IMR-90 (cell line): ENCODE measurements at regions not wholly inside any gene's neighbourhood (a gene's known extent, or its start where the extent isn't known, plus 50 kb on each side); places are given as distances from the start of the nearest gene placed in this dataset.
A peak's percentile ranks its signal among the peaks of the same experiment; 100 is the strongest.

Experiments used
- ATAC-seq: fragments of 200-7000 bp; cut with Tn5 transposase; 2 replicates; pipeline ENCODE4 v1.9.1; 2020; ENCODE audit warnings: low read depth, mild to moderate bottlenecking, moderate library complexity
- BruUV-seq: library from RNA; stranded (reverse); fragments of 400-500 nt; replicated peaks from 2 replicates; lab custom pipeline; 2021; lab: Mats Ljungman, UMichigan
- CTCF ChIA-PET: fragments of 300-600 bp; formaldehyde crosslinking; extraction: SDS; loops from one replicate; lab custom pipeline; 2021; ENCODE audit warnings: antibody characterized with exemption; lab: Yijun Ruan, JAX
- POLR2A ChIA-PET: fragments of 300-600 bp; sonication (Branson Sonifier 250); formaldehyde crosslinking; loops from one replicate; lab custom pipeline; 2022; ENCODE audit warnings: antibody characterized with exemption; ENCODE audit not compliant: unreplicated experiment; lab: Charles Lee
- DNase-seq: peaks from one replicate; pipeline ENCODE4 v3.0.0; 2013
- H2AFZ ChIP-seq: replicated peaks from 2 replicates; pipeline ENCODE3; 2013; ENCODE audit warnings: low read length, mild to moderate bottlenecking; ENCODE audit not compliant: poor library complexity
- H2AK5ac ChIP-seq: 2 replicates; pipeline ENCODE4 v1.6.1; 2013; ENCODE audit warnings: low read depth, low read length, inconsistent platforms
- H2AK9ac ChIP-seq: replicated peaks from 2 replicates; pipeline ENCODE3; 2013; ENCODE audit warnings: mild to moderate bottlenecking, low read depth, low read length, moderate library complexity; ENCODE audit not compliant: poor library complexity
- H2BK120ac ChIP-seq: 2 replicates; pipeline ENCODE4 v1.6.1; 2013; ENCODE audit warnings: low read depth, low read length, inconsistent platforms
- H2BK15ac ChIP-seq: 3 replicates; pipeline ENCODE4 v1.6.1; 2013; ENCODE audit warnings: low read depth, low read length, inconsistent platforms
- H2BK20ac ChIP-seq: 2 replicates; pipeline ENCODE4 v1.6.1; 2013; ENCODE audit warnings: low read depth, mild to moderate bottlenecking, inconsistent platforms, low read length, moderate library complexity
- H2BK5ac ChIP-seq: 2 replicates; pipeline ENCODE4 v1.6.1; 2013; ENCODE audit warnings: mild to moderate bottlenecking, low read depth, low read length, inconsistent platforms; ENCODE audit not compliant: poor library complexity, severe bottlenecking
- H3K14ac ChIP-seq: replicated peaks from 2 replicates; pipeline ENCODE4 v1.6.1; 2013; ENCODE audit warnings: low read depth, low read length, inconsistent platforms
- H3K18ac ChIP-seq: 2 replicates; pipeline ENCODE4 v1.6.1; 2013; ENCODE audit warnings: low read depth, low read length, control low read depth
- H3K23ac ChIP-seq: 2 replicates; pipeline ENCODE4 v1.6.1; 2013; ENCODE audit warnings: low read depth, low read length, inconsistent platforms
- H3K27ac ChIP-seq: 2 replicates; pipeline ENCODE4 v1.5.1; 2013; ENCODE audit warnings: mild to moderate bottlenecking, control low read depth, low read length; ENCODE audit not compliant: insufficient read depth
- H3K27me3 ChIP-seq: 2 replicates; pipeline ENCODE4 v1.6.1; 2013; ENCODE audit warnings: low read length; ENCODE audit not compliant: control insufficient read depth, insufficient read depth
- H3K36me3 ChIP-seq: 2 replicates; pipeline ENCODE4 v1.6.1; 2013; ENCODE audit warnings: low read length, mixed read lengths; ENCODE audit not compliant: control insufficient read depth, insufficient read depth
- H3K4ac ChIP-seq: 2 replicates; pipeline ENCODE4 v1.6.1; 2013; ENCODE audit warnings: low read depth, low read length, inconsistent platforms
- H3K4me1 ChIP-seq: 2 replicates; pipeline ENCODE4 v1.6.1; 2013; ENCODE audit warnings: low read length, mixed read lengths; ENCODE audit not compliant: control insufficient read depth, insufficient read depth
- H3K4me2 ChIP-seq: 2 replicates; pipeline ENCODE4 v1.6.1; 2013; ENCODE audit warnings: low read depth, mild to moderate bottlenecking, control low read depth, low read length, moderate library complexity
- H3K4me3 ChIP-seq: 2 replicates; pipeline ENCODE4 v1.5.1; 2013; ENCODE audit warnings: low read depth, mild to moderate bottlenecking, control low read depth, low read length, moderate library complexity; ENCODE audit not compliant: insufficient read depth
- H3K56ac ChIP-seq: 2 replicates; pipeline ENCODE4 v1.6.1; 2013; ENCODE audit warnings: low read length, inconsistent platforms; ENCODE audit not compliant: insufficient read depth; ENCODE audit errors: extremely low read depth
- H3K79me1 ChIP-seq, 2 experiments: 2 replicates each; pipeline ENCODE4 v1.6.1; 2013; ENCODE audit warnings: low read length in 2 of 2, inconsistent platforms in 1 of 2, low read depth in 1 of 2
- H3K9ac ChIP-seq: 2 replicates; pipeline ENCODE4 v1.6.1; 2013; ENCODE audit warnings: low read depth, low read length, control low read depth
- H3K9me1 ChIP-seq: 2 replicates; pipeline ENCODE4 v1.6.1; 2013; ENCODE audit warnings: low read length, inconsistent platforms; ENCODE audit not compliant: insufficient read depth
- H3K9me3 ChIP-seq: 2 replicates; pipeline ENCODE4 v1.6.1; 2013; ENCODE audit warnings: low read length; ENCODE audit not compliant: control insufficient read depth, insufficient read depth
- H4K20me1 ChIP-seq: 2 replicates; pipeline ENCODE4 v1.6.1; 2013; ENCODE audit warnings: low read length, inconsistent platforms; ENCODE audit not compliant: insufficient read depth
- H4K5ac ChIP-seq: 2 replicates; pipeline ENCODE4 v1.6.1; 2013; ENCODE audit warnings: mild to moderate bottlenecking, low read depth, low read length, control low read depth
- H4K8ac ChIP-seq, 2 experiments: 2 replicates each; pipeline ENCODE4 v1.6.1; 2013; ENCODE audit warnings: low read depth in 2 of 2, low read length in 2 of 2, control low read depth in 1 of 2, inconsistent platforms in 1 of 2
- H4K91ac ChIP-seq: 2 replicates; pipeline ENCODE4 v1.6.1; 2013; ENCODE audit warnings: low read depth, low read length, inconsistent platforms; ENCODE audit not compliant: insufficient read depth
- BHLHE40 ChIP-seq: fragments of 150-350 bp; IDR thresholded peaks from 2 replicates; pipeline ENCODE4 v1.6.1; 2016; ENCODE audit warnings: mild to moderate bottlenecking, low read depth, low read length
- CEBPB ChIP-seq: IDR thresholded peaks from 2 replicates; pipeline ENCODE4 v1.6.1; 2012; ENCODE audit warnings: low read depth, low read length, improper control_type of control experiment
- FOS ChIP-seq: fragments of 150-350 bp; IDR thresholded peaks from 2 replicates; pipeline ENCODE4 v1.6.1; 2016; ENCODE audit warnings: low read depth, low read length
- MAFK ChIP-seq: IDR thresholded peaks from 2 replicates; pipeline ENCODE4 v1.6.1; 2012; ENCODE audit warnings: low read depth, low read length, improper control_type of control experiment
- MAZ ChIP-seq: IDR thresholded peaks from 2 replicates; pipeline ENCODE4 v1.6.1; 2012; ENCODE audit warnings: low read depth, mild to moderate bottlenecking, low read length, improper control_type of control experiment, moderate library complexity, borderline replicate concordance
- MXI1 ChIP-seq: IDR thresholded peaks from 2 replicates; pipeline ENCODE4 v1.6.1; 2012; ENCODE audit warnings: low read depth, mild to moderate bottlenecking, low read length, moderate library complexity, borderline replicate concordance
- NFE2L2 ChIP-seq: fragments of 150-350 bp; IDR thresholded peaks from 2 replicates; pipeline ENCODE4 v1.6.1; 2016; ENCODE audit warnings: low read depth, mild to moderate bottlenecking, low read length
- POLR2A ChIP-seq: IDR thresholded peaks from 2 replicates; pipeline ENCODE4 v1.6.1; 2012; ENCODE audit warnings: mild to moderate bottlenecking, low read depth, low read length
- RAD21 ChIP-seq: IDR thresholded peaks from 2 replicates; pipeline ENCODE4 v1.6.1; 2012; ENCODE audit warnings: low read length, improper control_type of control experiment
- RFX5 ChIP-seq: IDR thresholded peaks from 2 replicates; pipeline ENCODE4 v1.8.0; 2012; ENCODE audit warnings: low read depth, mild to moderate bottlenecking, low read length, moderate library complexity
- SMC3 ChIP-seq: fragments of 150-350 bp; IDR thresholded peaks from 2 replicates; pipeline ENCODE4 v1.6.1; 2016; ENCODE audit warnings: low read depth, mild to moderate bottlenecking, antibody characterized with exemption, low read length, moderate library complexity
- dilution Hi-C: fragments of 300-500 bp; cut with HindIII; formaldehyde crosslinking; loops from one replicate; pipeline ENCODE4 v1.14.3; 2018; ENCODE audit warnings: low sequenced_read_pairs; ENCODE audit not compliant: unreplicated experiment
- in situ Hi-C: fragments of 300-500 bp; cut with MboI; formaldehyde crosslinking; loops from 3 replicates; pipeline ENCODE4 v1.14.3; 2019; ENCODE audit warnings: low sequenced_read_pairs, inconsistent platforms, mixed read lengths
- intact Hi-C: fragments of 100-400 bp; cut with micrococcal nuclease; formaldehyde crosslinking; loops from 2 replicates; pipeline ENCODE4 v1.10.0; 2022
- TF ChIP-seq, protein P1 (sequence below): fragments of 150-350 bp; IDR thresholded peaks from 2 replicates; pipeline ENCODE4 v1.6.1; 2016; ENCODE audit warnings: low read depth, mild to moderate bottlenecking, low read length, moderate library complexity, borderline replicate concordance
- TF ChIP-seq, protein P2 (sequence below): fragments of 150-350 bp; IDR thresholded peaks from 2 replicates; pipeline ENCODE4 v1.6.1; 2017; ENCODE audit warnings: mild to moderate bottlenecking, antibody characterized with exemption, low read length, low read depth
- TF ChIP-seq, protein P3 (sequence below): conservative IDR thresholded peaks from 2 replicates; pipeline ENCODE4 v1.5.1; 2012; ENCODE audit warnings: mild to moderate bottlenecking, low read depth, low read length, improper control_type of control experiment

DNA sequence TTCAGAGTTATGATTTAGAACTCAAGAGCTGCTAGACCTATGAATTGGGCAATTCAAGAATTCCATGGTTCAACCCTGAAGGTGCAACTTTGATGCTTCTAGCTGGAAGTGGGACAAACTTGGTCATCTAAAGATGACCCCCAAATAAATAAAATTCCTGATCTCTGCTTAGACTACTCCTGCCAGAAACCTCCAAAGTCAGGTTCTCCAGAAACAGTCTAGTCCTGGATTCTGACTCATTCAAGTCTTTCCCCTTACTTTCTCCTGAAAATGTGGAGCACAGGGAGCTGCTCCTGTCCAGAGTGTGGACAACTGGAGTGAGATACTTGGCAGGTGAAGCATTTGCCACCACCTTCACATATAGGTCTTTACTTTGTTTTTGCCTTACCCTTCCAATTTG lies 557.7 kb upstream of the TNP1 start:
- in situ Hi-C loops: no loop called here
- CTCF ChIA-PET: no interaction called here
- peak overlapping the region; percentile 80; the same call in 1 of the 2 replicates for H2AK5ac ChIP-seq
- peak overlapping the region; percentile 87 for H4K5ac ChIP-seq
- peak overlapping the region; percentile 88 for H4K91ac ChIP-seq
- H4K8ac ChIP-seq: peak overlapping the region in 1 of 2 experiments; percentile 83; a peak in 2 of 4 replicates
- no peak overlapping the region for H2AFZ ChIP-seq
- intact Hi-C loops: no loop called here
- no peak overlapping the region for H3K9ac ChIP-seq
- H3K4me3 ChIP-seq: no peak overlapping the region
- no peaks in the 10 kb centered on the region for H3K9me3 ChIP-seq
- no peaks in the 10 kb centered on the region for H4K20me1 ChIP-seq
- BruUV-seq: no TSS peak
- H2BK120ac ChIP-seq: peak overlapping the region; percentile 90
- H3K4me1 ChIP-seq: peaks cover 17% of the 10 kb centered on the region
- H3K79me1 ChIP-seq: no peaks in the 10 kb centered on the region
- dilution Hi-C loops: no loop called here
- H3K56ac ChIP-seq: 0 out of 2 replicates have a peak overlapping the region, but pooled peaks have one; percentile 14
- H3K4ac ChIP-seq: peak overlapping the region; percentile 84
- peak overlapping the region; percentile 84; the same call in 2 of the 3 replicates for H2BK15ac ChIP-seq
- H2AK9ac ChIP-seq: no peak overlapping the region
- peak overlapping the region; percentile 91 for H2BK20ac ChIP-seq
- H3K4me2 ChIP-seq: no peak overlapping the region; the same call in 1 of the 2 replicates
- H3K27ac ChIP-seq: peak overlapping the region; percentile 65; the same call in 1 of the 2 replicates
- no peaks in the 10 kb centered on the region for H3K27me3 ChIP-seq
- no peaks in the 10 kb centered on the region for H3K9me1 ChIP-seq
- POLR2A ChIA-PET: no interaction called here
- H3K14ac ChIP-seq: peak overlapping the region; percentile 67
- peak overlapping the region; percentile 11; the same call in 1 of the 2 replicates for H3K23ac ChIP-seq
- peak overlapping the region; percentile 87 for H3K18ac ChIP-seq
- ATAC-seq: no peak
- TF ChIP-seq, protein P1, sequence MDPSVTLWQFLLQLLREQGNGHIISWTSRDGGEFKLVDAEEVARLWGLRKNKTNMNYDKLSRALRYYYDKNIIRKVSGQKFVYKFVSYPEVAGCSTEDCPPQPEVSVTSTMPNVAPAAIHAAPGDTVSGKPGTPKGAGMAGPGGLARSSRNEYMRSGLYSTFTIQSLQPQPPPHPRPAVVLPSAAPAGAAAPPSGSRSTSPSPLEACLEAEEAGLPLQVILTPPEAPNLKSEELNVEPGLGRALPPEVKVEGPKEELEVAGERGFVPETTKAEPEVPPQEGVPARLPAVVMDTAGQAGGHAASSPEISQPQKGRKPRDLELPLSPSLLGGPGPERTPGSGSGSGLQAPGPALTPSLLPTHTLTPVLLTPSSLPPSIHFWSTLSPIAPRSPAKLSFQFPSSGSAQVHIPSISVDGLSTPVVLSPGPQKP: no peak
- no peak for TF ChIP-seq CEBPB
- TF ChIP-seq, protein P2, sequence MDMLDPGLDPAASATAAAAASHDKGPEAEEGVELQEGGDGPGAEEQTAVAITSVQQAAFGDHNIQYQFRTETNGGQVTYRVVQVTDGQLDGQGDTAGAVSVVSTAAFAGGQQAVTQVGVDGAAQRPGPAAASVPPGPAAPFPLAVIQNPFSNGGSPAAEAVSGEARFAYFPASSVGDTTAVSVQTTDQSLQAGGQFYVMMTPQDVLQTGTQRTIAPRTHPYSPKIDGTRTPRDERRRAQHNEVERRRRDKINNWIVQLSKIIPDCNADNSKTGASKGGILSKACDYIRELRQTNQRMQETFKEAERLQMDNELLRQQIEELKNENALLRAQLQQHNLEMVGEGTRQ: no peak
- no peak for TF ChIP-seq FOS
- no peak for TF ChIP-seq MAFK
- TF ChIP-seq RAD21: no peak
- no peak for TF ChIP-seq BHLHE40
- no peak for TF ChIP-seq RFX5
- no peak for TF ChIP-seq NFE2L2
- no peak for TF ChIP-seq MXI1
- no peak for TF ChIP-seq MAZ
- no peak for TF ChIP-seq SMC3
- TF ChIP-seq POLR2A: no peak
- TF ChIP-seq, protein P3, sequence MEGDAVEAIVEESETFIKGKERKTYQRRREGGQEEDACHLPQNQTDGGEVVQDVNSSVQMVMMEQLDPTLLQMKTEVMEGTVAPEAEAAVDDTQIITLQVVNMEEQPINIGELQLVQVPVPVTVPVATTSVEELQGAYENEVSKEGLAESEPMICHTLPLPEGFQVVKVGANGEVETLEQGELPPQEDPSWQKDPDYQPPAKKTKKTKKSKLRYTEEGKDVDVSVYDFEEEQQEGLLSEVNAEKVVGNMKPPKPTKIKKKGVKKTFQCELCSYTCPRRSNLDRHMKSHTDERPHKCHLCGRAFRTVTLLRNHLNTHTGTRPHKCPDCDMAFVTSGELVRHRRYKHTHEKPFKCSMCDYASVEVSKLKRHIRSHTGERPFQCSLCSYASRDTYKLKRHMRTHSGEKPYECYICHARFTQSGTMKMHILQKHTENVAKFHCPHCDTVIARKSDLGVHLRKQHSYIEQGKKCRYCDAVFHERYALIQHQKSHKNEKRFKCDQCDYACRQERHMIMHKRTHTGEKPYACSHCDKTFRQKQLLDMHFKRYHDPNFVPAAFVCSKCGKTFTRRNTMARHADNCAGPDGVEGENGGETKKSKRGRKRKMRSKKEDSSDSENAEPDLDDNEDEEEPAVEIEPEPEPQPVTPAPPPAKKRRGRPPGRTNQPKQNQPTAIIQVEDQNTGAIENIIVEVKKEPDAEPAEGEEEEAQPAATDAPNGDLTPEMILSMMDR: no peak
- no peak for DNase-seq
- H3K36me3 ChIP-seq: no peaks in the 10 kb centered on the region
- peak overlapping the region; percentile 64 for H2BK5ac ChIP-seq
